Lower leg skin (tissue), 3 donors: ENCODE measurements at regions not wholly inside any gene's neighbourhood (a gene's known extent, or its start where the extent isn't known, plus 50 kb on each side); places are given as distances from the start of the nearest gene placed in this dataset.

Source experiments
- POLR2A ChIP-seq, 2 donors: fragments of 450-650 bp; IDR thresholded peaks; one replicate each; pipeline ENCODE4 v1.6.1; 2016 to 2017; ENCODE audit warnings: antibody characterized with exemption in 2 of 2, mild to moderate bottlenecking in 1 of 2, moderate library complexity in 1 of 2
- TF ChIP-seq, protein P1 (sequence below), 3 donors: fragments of 450-650 bp; IDR thresholded peaks; one replicate each; pipeline ENCODE4 v1.5.1; 2016; ENCODE audit warnings: antibody characterized with exemption in 3 of 3, mild to moderate bottlenecking in 3 of 3, moderate library complexity in 2 of 3

DNA sequence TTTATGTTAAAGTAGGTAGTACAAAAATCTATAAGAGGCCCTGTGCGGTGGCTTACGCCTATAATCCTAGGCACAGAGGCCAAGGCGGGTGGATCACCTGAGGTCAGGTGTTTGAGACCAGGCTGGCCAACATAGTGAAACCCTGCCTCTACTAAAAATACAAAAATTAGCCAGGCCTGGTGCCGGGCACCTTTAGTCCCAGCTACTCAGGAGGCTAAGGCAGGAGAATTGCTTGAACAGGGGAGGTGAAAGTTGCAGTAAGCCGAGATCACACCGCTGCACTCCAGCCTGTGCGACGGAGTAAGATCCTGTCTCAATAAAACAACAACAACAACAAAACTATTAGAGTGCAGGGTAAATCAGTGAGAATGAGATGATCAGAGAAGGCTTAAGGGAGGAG, 634.5 kb downstream of the NR2F1-AS1 start:
- TF ChIP-seq, protein P1, sequence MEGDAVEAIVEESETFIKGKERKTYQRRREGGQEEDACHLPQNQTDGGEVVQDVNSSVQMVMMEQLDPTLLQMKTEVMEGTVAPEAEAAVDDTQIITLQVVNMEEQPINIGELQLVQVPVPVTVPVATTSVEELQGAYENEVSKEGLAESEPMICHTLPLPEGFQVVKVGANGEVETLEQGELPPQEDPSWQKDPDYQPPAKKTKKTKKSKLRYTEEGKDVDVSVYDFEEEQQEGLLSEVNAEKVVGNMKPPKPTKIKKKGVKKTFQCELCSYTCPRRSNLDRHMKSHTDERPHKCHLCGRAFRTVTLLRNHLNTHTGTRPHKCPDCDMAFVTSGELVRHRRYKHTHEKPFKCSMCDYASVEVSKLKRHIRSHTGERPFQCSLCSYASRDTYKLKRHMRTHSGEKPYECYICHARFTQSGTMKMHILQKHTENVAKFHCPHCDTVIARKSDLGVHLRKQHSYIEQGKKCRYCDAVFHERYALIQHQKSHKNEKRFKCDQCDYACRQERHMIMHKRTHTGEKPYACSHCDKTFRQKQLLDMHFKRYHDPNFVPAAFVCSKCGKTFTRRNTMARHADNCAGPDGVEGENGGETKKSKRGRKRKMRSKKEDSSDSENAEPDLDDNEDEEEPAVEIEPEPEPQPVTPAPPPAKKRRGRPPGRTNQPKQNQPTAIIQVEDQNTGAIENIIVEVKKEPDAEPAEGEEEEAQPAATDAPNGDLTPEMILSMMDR (IDR thresholded peaks at IDR 0.05) = no peak
- TF ChIP-seq POLR2A (IDR thresholded peaks at IDR 0.05) = no peak
